Activated T-helper 1 cell treated with anti-CD3 and anti-CD28 coated beads, Interleukin-12 subunit alpha, Interleukin-12 subunit beta, Interleukin-2, Interleukin-4 antibody, amounts not matched to agents 30 ng/mL and 10 ng/mL and 1 ng/mL, durations not matched to agents 14 hours and 24 hours and 36 hours (primary cell): ENCODE measurements at regions not wholly inside any gene's neighbourhood (a gene's known extent, or its start where the extent isn't known, plus 50 kb on each side); places are given as distances from the start of the nearest gene placed in this dataset.
A peak's percentile ranks its signal among the peaks of the same experiment; 100 is the strongest.
"Not testable (repeated sequence)": the region's sequence is repeated elsewhere in the genome, so short reads cannot be mapped to it uniquely, and the experiment has no call there.

Experiments used
- DNase-seq: peaks from one replicate; pipeline ENCODE4 v3.0.0; 2021; ENCODE audit warnings: low spot score
- H3K27ac Mint-ChIP-seq: one replicate; pipeline ENCODE4 v1.8.0; 2021; ENCODE audit warnings: mild to moderate bottlenecking, mixed read lengths
- H3K27me3 Mint-ChIP-seq: one replicate; pipeline ENCODE4 v1.8.0; 2022; ENCODE audit warnings: mild to moderate bottlenecking, moderate library complexity, mixed read lengths; ENCODE audit not compliant: insufficient read depth
- H3K36me3 Mint-ChIP-seq: one replicate; pipeline ENCODE4 v1.8.0; 2021; ENCODE audit warnings: low read depth, mixed read lengths
- H3K4me1 Mint-ChIP-seq: one replicate; pipeline ENCODE4 v1.8.0; 2021; ENCODE audit warnings: low read depth, mixed read lengths
- H3K4me3 Mint-ChIP-seq: one replicate; pipeline ENCODE4 v1.8.0; 2021; ENCODE audit warnings: mild to moderate bottlenecking, moderate library complexity, mixed read lengths
- H3K9me3 Mint-ChIP-seq: one replicate; pipeline ENCODE4 v1.8.0; 2021; ENCODE audit warnings: mixed read lengths
- intact Hi-C: fragments of 100-400 bp; cut with micrococcal nuclease; formaldehyde crosslinking; loops from one replicate; pipeline ENCODE4 v1.15.1; 2024

- H3K4me1 Mint-ChIP-seq, result no peaks in the 10 kb centered on the region
- DNase-seq, result no peak
- H3K27ac Mint-ChIP-seq, result no peak overlapping the region
- intact Hi-C loops, result no loop called here
- no peaks in the 10 kb centered on the region for H3K9me3 Mint-ChIP-seq
- H3K27me3 Mint-ChIP-seq, result peaks cover 19% of the 10 kb centered on the region
- H3K4me3 Mint-ChIP-seq, result no peak overlapping the region
- H3K36me3 Mint-ChIP-seq, result no peaks in the 10 kb centered on the region
Observed at GRCh38 chr1:208977638-208978256, 605.8 kb upstream of the CAMK1G start.

- no peak for DNase-seq
- intact Hi-C loops, result no loop called here
Observed at GRCh38 chr1:208979776-208980175, 603.7 kb upstream of the CAMK1G start.

GRCh38 chr1:208980605-208981004, 602.9 kb upstream of the CAMK1G start:
- H3K27me3 Mint-ChIP-seq, result peaks cover 21% of the 10 kb centered on the region
- no peaks in the 10 kb centered on the region for H3K36me3 Mint-ChIP-seq
- H3K27ac Mint-ChIP-seq, result no peak overlapping the region
- H3K9me3 Mint-ChIP-seq, result no peaks in the 10 kb centered on the region
- no peaks in the 10 kb centered on the region for H3K4me1 Mint-ChIP-seq
- no peak for DNase-seq
- no peak overlapping the region for H3K4me3 Mint-ChIP-seq
- intact Hi-C loops, result no loop called here

More at GRCh38 chr1:208979776-208980175, 603.7 kb upstream of the CAMK1G start:
- Mint-ChIP-seq H3K27me3 (peaks cover 23% of the 10 kb centered on the region), H3K4me3 (no peak overlapping the region), H3K9me3 (no peaks in the 10 kb centered on the region), H3K4me1 (no peaks in the 10 kb centered on the region), H3K36me3 (no peaks in the 10 kb centered on the region), H3K27ac (no peak overlapping the region)

- no peak overlapping the region for H3K27ac Mint-ChIP-seq
- intact Hi-C loops, result no loop called here
- no peak for DNase-seq
- H3K27me3 Mint-ChIP-seq, result peaks cover 6% of the 10 kb centered on the region
- peaks cover 3% of the 10 kb centered on the region for H3K36me3 Mint-ChIP-seq
- no peaks in the 10 kb centered on the region for H3K9me3 Mint-ChIP-seq
- H3K4me1 Mint-ChIP-seq, result peaks cover 20% of the 10 kb centered on the region
- no peak overlapping the region for H3K4me3 Mint-ChIP-seq
Observed at GRCh38 chr1:208985231-208985630, 598.3 kb upstream of the CAMK1G start.

GRCh38 chr1:208988811-208989222, 594.7 kb upstream of the CAMK1G start:
- Mint-ChIP-seq H3K36me3 (peaks cover 3% of the 10 kb centered on the region), H3K9me3 (no peaks in the 10 kb centered on the region), H3K4me1 (peaks cover 20% of the 10 kb centered on the region), H3K4me3 (peak overlapping the region; percentile 76), H3K27ac (peak overlapping the region; percentile 80), H3K27me3 (peaks cover 4% of the 10 kb centered on the region)
- intact Hi-C loops, result no loop called here
- DNase-seq, result peak; percentile 29

GRCh38 chr1:208990456-208990855, 593.1 kb upstream of the CAMK1G start:
- H3K36me3 Mint-ChIP-seq, result peaks cover 3% of the 10 kb centered on the region
- peaks cover 20% of the 10 kb centered on the region for H3K4me1 Mint-ChIP-seq
- peaks cover 7% of the 10 kb centered on the region for H3K27me3 Mint-ChIP-seq
- no peak overlapping the region for H3K27ac Mint-ChIP-seq
- intact Hi-C loops, result no loop called here
- no peak for DNase-seq
- H3K4me3 Mint-ChIP-seq, result no peak overlapping the region
- H3K9me3 Mint-ChIP-seq, result no peaks in the 10 kb centered on the region

- DNase-seq, H3K36me3 Mint-ChIP-seq, H3K4me1 Mint-ChIP-seq, H3K9me3 Mint-ChIP-seq, H3K4me3 Mint-ChIP-seq, H3K27ac Mint-ChIP-seq, intact Hi-C loops: not testable (repeated sequence)
- H3K27me3 Mint-ChIP-seq, result peaks cover 19% of the 10 kb centered on the region
Observed at GRCh38 chr1:208997053-208997452, 586.5 kb upstream of the CAMK1G start.

GRCh38 chr1:208997726-208998312, 585.7 kb upstream of the CAMK1G start:
- no peak overlapping the region for H3K27ac Mint-ChIP-seq
- no peaks in the 10 kb centered on the region for H3K9me3 Mint-ChIP-seq
- peaks cover 19% of the 10 kb centered on the region for H3K27me3 Mint-ChIP-seq
- DNase-seq, result no peak
- H3K36me3 Mint-ChIP-seq, result no peaks in the 10 kb centered on the region
- no peaks in the 10 kb centered on the region for H3K4me1 Mint-ChIP-seq
- H3K4me3 Mint-ChIP-seq, result no peak overlapping the region
- intact Hi-C loops, result no loop called here

GRCh38 chr1:209008586-209008985, 574.9 kb upstream of the CAMK1G start:
- H3K4me1 Mint-ChIP-seq, result no peaks in the 10 kb centered on the region
- no peak for DNase-seq
- H3K27ac Mint-ChIP-seq, result no peak overlapping the region
- H3K9me3 Mint-ChIP-seq, result no peaks in the 10 kb centered on the region
- peaks cover 1% of the 10 kb centered on the region for H3K27me3 Mint-ChIP-seq
- intact Hi-C loops, result no loop called here
- H3K4me3 Mint-ChIP-seq, result no peak overlapping the region
- H3K36me3 Mint-ChIP-seq, result no peaks in the 10 kb centered on the region

GRCh38 chr1:209010475-209011230, 572.9 kb upstream of the CAMK1G start:
- H3K4me1 Mint-ChIP-seq, result no peaks in the 10 kb centered on the region
- DNase-seq, result no peak
- peaks cover 1% of the 10 kb centered on the region for H3K27me3 Mint-ChIP-seq
- no peak overlapping the region for H3K27ac Mint-ChIP-seq
- H3K9me3 Mint-ChIP-seq, result no peaks in the 10 kb centered on the region
- no peak overlapping the region for H3K4me3 Mint-ChIP-seq
- no peaks in the 10 kb centered on the region for H3K36me3 Mint-ChIP-seq
- intact Hi-C loops, result no loop called here

- H3K4me3 Mint-ChIP-seq, result no peak overlapping the region
- H3K36me3 Mint-ChIP-seq, result no peaks in the 10 kb centered on the region
Observed at GRCh38 chr1:209012443-209013196, 570.9 kb upstream of the CAMK1G start.

GRCh38 chr1:209015092-209015491, 568.4 kb upstream of the CAMK1G start:
- no peaks in the 10 kb centered on the region for H3K4me1 Mint-ChIP-seq
- no peaks in the 10 kb centered on the region for H3K9me3 Mint-ChIP-seq

More at GRCh38 chr1:209012443-209013196, 570.9 kb upstream of the CAMK1G start:
- peaks cover 1% of the 10 kb centered on the region for H3K27me3 Mint-ChIP-seq
- DNase-seq, result no peak
- H3K27ac Mint-ChIP-seq, result no peak overlapping the region
- no peaks in the 10 kb centered on the region for H3K9me3 Mint-ChIP-seq
- intact Hi-C loops, result no loop called here
- H3K4me1 Mint-ChIP-seq, result no peaks in the 10 kb centered on the region

GRCh38 chr1:209021622-209022021, 561.9 kb upstream of the CAMK1G start:
- Mint-ChIP-seq H3K27me3 (no peaks in the 10 kb centered on the region), H3K27ac (no peak overlapping the region), H3K36me3 (no peaks in the 10 kb centered on the region), H3K4me3 (no peak overlapping the region), H3K9me3 (no peaks in the 10 kb centered on the region), H3K4me1 (no peaks in the 10 kb centered on the region)
- intact Hi-C loops, result no loop called here
- DNase-seq, result no peak

More at GRCh38 chr1:209015092-209015491, 568.4 kb upstream of the CAMK1G start:
- no peak for DNase-seq
- intact Hi-C loops, result no loop called here
- no peak overlapping the region for H3K27ac Mint-ChIP-seq
- H3K4me3 Mint-ChIP-seq, result no peak overlapping the region
- H3K27me3 Mint-ChIP-seq, result peaks cover 1% of the 10 kb centered on the region
- no peaks in the 10 kb centered on the region for H3K36me3 Mint-ChIP-seq
